ENCODE measurements at regions not wholly inside any gene's neighbourhood (a gene's known extent, or its start where the extent isn't known, plus 50 kb on each side); places are given as distances from the start of the nearest gene placed in this dataset.

- Histone ChIP-seq H3K4me3 (no peak overlapping the region), H3K36me3 (ENCODE audit: control insufficient read depth in 2 of 2, insufficient read depth in 2 of 2, low read length in 1 of 2) (no peaks in the 10 kb centered on the region), H3K9me3 (replicated peaks; ENCODE audit: control insufficient read depth, insufficient read depth, low read length) (no peaks in the 10 kb centered on the region), H3K79me2 (ENCODE audit: control insufficient read depth, insufficient read depth, low read length) (no peaks in the 10 kb centered on the region), H4K20me1 (ENCODE audit: control insufficient read depth, insufficient read depth) (no peaks in the 10 kb centered on the region), H3K4me2 (ENCODE audit: control insufficient read depth, insufficient read depth) (no peak overlapping the region), H3K27me3 (replicated peaks in 1 of 2; ENCODE audit: control insufficient read depth in 2 of 2, insufficient read depth in 2 of 2, low read length in 1 of 2) (no peaks in the 10 kb centered on the region), H3K4me1 (ENCODE audit: control insufficient read depth, insufficient read depth, low read length) (no peaks in the 10 kb centered on the region), H3K27ac (ENCODE audit: control insufficient read depth, insufficient read depth) (no peak overlapping the region), H3K9ac (ENCODE audit: control insufficient read depth, insufficient read depth, low read length) (no peak overlapping the region), H2AFZ (ENCODE audit: control insufficient read depth, low read depth, low read length) (no peak overlapping the region)
- DNase-seq (ENCODE audit: low read depth, low spot score) (no peak), FAIRE-seq (no peak), ATAC-seq (no peak)
- ChIA-PET CTCF (no interaction called here), POLR2A (no interaction called here), RAD21 (ENCODE audit: unreplicated experiment) (no interaction called here), SMC1A (ENCODE audit: uncharacterized antibody, unreplicated experiment) (no interaction called here)
- WGBS (ENCODE audit: insufficient coverage, insufficient replicate concordance, low lambda C conversion rate, missing lambda C conversion rate) = 0% methylated on average over 2 of the region's 2 CpGs
- no TSS peak for BruUV-seq (replicated peaks)
- TF ChIP-seq KAT2A (conservative IDR thresholded peaks at IDR 0.05; ENCODE audit: control insufficient read depth, low read depth, low read length) (no peak), CEBPZ (IDR thresholded peaks at IDR 0.05; ENCODE audit: low read depth, low read length) (no peak), NRF1 (conservative IDR thresholded peaks at IDR 0.05; ENCODE audit: low read depth, low read length) (no peak), SREBF1 (IDR thresholded peaks at IDR 0.05; ENCODE audit: low read length) (no peak), PKNOX1 (IDR thresholded peaks at IDR 0.05) (no peak), FOXM1 (IDR thresholded peaks at IDR 0.05; ENCODE audit: low read depth, low read length) (no peak), STAT3 (IDR thresholded peaks at IDR 0.05; ENCODE audit: low read depth, low read length) (no peak)
- in situ Hi-C loops (cut with MboI) = no loop called here
- intact Hi-C loops (cut with micrococcal nuclease; ENCODE audit: unreplicated experiment) = no loop called here
Observed at GRCh38 chr10:29900865-29901264, 158.5 kb downstream of the JCAD start.
